ENCODE measurements at regions not wholly inside any gene's neighbourhood (a gene's known extent, or its start where the extent isn't known, plus 50 kb on each side); places are given as distances from the start of the nearest gene placed in this dataset.

- no peak for DNase-seq
- TF ChIP-seq EZH2phosphoT487 (IDR thresholded peaks at IDR 0.05; ENCODE audit: low read length), result no peak
- no peaks in the 10 kb centered on the region for H4K20me1 ChIP-seq (ENCODE audit: insufficient read depth, low read length)
These were observed 713.9 kb upstream of the MARCKS start for GRCh38 chr6:113143206-113143605.

DNA sequence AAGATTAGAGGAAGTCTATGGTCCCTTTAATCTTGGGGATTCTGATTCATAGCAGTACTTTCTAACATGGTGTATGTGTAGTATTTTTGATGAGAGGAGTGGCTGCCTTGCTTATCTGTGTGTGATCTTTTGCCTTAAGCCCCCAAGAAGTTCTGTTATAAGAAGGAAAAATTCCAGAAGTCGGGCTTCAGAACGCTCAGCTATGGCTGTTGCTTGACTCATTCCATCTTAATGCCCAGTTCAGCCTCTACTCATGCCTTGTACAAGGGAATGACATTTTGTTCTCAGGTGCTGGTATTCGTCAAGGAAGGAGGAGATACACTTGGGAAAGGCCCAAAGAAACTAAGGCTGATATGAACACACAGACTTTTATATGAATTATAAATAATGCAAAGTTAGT is 713.0 kb upstream of the MARCKS start:
- H3K79me2 ChIP-seq (ENCODE audit: low read length), result no peaks in the 10 kb centered on the region
- no peaks in the 10 kb centered on the region for H3K9me3 ChIP-seq (replicated peaks; ENCODE audit: insufficient read depth, low read length)
- no peaks in the 10 kb centered on the region for H3K9me2 ChIP-seq (replicated peaks; ENCODE audit: insufficient read depth, low read length)
- no peak overlapping the region for H2AFZ ChIP-seq (ENCODE audit: low read length)
- no peak for TF ChIP-seq EZH2 (optimal IDR thresholded peaks at IDR 0.05; ENCODE audit: low read depth, low read length)
- TF ChIP-seq EZH2phosphoT487 (IDR thresholded peaks at IDR 0.05; ENCODE audit: low read length), result no peak
- no peak overlapping the region for H3K4me2 ChIP-seq (ENCODE audit: low read depth, low read length)
- H3K27ac ChIP-seq (ENCODE audit: low read length), result no peak overlapping the region
- no peak for DNase-seq
- H3K27me3 ChIP-seq (replicated peaks; ENCODE audit: insufficient read depth, low read length), result no peaks in the 10 kb centered on the region
- no peak overlapping the region for H3K9ac ChIP-seq (ENCODE audit: low read length)
- H3K36me3 ChIP-seq (replicated peaks; ENCODE audit: insufficient read depth, low read length), result no peaks in the 10 kb centered on the region
- H4K20me1 ChIP-seq (ENCODE audit: insufficient read depth, low read length), result no peaks in the 10 kb centered on the region
- H3K4me1 ChIP-seq (ENCODE audit: low read length), result no peaks in the 10 kb centered on the region
- no peak overlapping the region for H3K4me3 ChIP-seq (ENCODE audit: low read length)
- no peaks in the 10 kb centered on the region for H3F3A ChIP-seq (ENCODE audit: insufficient read depth, low read length)

More at GRCh38 chr6:113143206-113143605, 713.9 kb upstream of the MARCKS start:
- Histone ChIP-seq H3K4me3 (ENCODE audit: low read length) (no peak overlapping the region), H2AFZ (ENCODE audit: low read length) (no peak overlapping the region), H3K9me3 (replicated peaks; ENCODE audit: insufficient read depth, low read length) (no peaks in the 10 kb centered on the region), H3K27ac (ENCODE audit: low read length) (no peak overlapping the region), H3F3A (ENCODE audit: insufficient read depth, low read length) (no peaks in the 10 kb centered on the region), H3K79me2 (ENCODE audit: low read length) (no peaks in the 10 kb centered on the region), H3K9ac (ENCODE audit: low read length) (no peak overlapping the region), H3K9me2 (replicated peaks; ENCODE audit: insufficient read depth, low read length) (no peaks in the 10 kb centered on the region), H3K4me2 (ENCODE audit: low read depth, low read length) (no peak overlapping the region), H3K27me3 (replicated peaks; ENCODE audit: insufficient read depth, low read length) (no peaks in the 10 kb centered on the region), H3K4me1 (ENCODE audit: low read length) (no peaks in the 10 kb centered on the region), H3K36me3 (replicated peaks; ENCODE audit: insufficient read depth, low read length) (no peaks in the 10 kb centered on the region)

GRCh38 chr6:113146878-113147277 is 710.3 kb upstream of the MARCKS start:
- Histone ChIP-seq H3K4me2 (ENCODE audit: low read depth, low read length) (no peak overlapping the region), H3K4me1 (ENCODE audit: low read length) (no peaks in the 10 kb centered on the region), H3K4me3 (ENCODE audit: low read length) (no peak overlapping the region), H3K79me2 (ENCODE audit: low read length) (no peaks in the 10 kb centered on the region), H3K27ac (ENCODE audit: low read length) (no peak overlapping the region), H3F3A (ENCODE audit: insufficient read depth, low read length) (no peaks in the 10 kb centered on the region), H3K27me3 (replicated peaks; ENCODE audit: insufficient read depth, low read length) (no peaks in the 10 kb centered on the region), H3K36me3 (replicated peaks; ENCODE audit: insufficient read depth, low read length) (no peaks in the 10 kb centered on the region), H4K20me1 (ENCODE audit: insufficient read depth, low read length) (no peaks in the 10 kb centered on the region), H3K9me2 (replicated peaks; ENCODE audit: insufficient read depth, low read length) (no peaks in the 10 kb centered on the region), H3K9ac (ENCODE audit: low read length) (no peak overlapping the region), H2AFZ (ENCODE audit: low read length) (no peak overlapping the region), H3K9me3 (replicated peaks; ENCODE audit: insufficient read depth, low read length) (no peaks in the 10 kb centered on the region)
- no peak for DNase-seq
- no peak for TF ChIP-seq CTCF (IDR thresholded peaks at IDR 0.05; ENCODE audit: low read length)
- TF ChIP-seq EZH2 (optimal IDR thresholded peaks at IDR 0.05; ENCODE audit: low read depth, low read length), result no peak
- TF ChIP-seq EZH2phosphoT487 (IDR thresholded peaks at IDR 0.05; ENCODE audit: low read length), result no peak

DNA sequence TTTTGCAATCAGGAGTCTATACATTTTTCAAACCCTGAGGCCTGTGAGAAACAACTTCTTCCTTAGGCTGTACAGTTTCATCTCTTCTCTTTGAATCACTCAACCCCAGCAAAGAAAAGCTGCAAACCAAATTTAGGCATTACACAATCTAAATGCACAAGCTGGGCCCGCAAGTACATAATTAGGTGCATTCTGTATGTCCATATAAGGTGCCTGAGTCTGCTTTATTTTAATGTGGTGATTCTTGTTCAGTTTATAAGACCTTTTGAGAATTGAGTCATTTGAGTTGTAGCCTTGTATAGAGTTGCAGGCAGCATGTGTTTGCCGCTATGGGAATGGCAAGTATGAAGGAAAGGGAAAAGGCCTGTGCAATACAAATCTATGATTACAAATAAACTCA is 709.6 kb upstream of the MARCKS start:
- no peak for DNase-seq
- Histone ChIP-seq H3K4me3 (ENCODE audit: low read length) (no peak overlapping the region), H3K27ac (ENCODE audit: low read length) (no peak overlapping the region), H3K9ac (ENCODE audit: low read length) (no peak overlapping the region), H3K4me1 (ENCODE audit: low read length) (no peaks in the 10 kb centered on the region), H3K9me2 (replicated peaks; ENCODE audit: insufficient read depth, low read length) (no peaks in the 10 kb centered on the region), H3K36me3 (replicated peaks; ENCODE audit: insufficient read depth, low read length) (no peaks in the 10 kb centered on the region), H3F3A (ENCODE audit: insufficient read depth, low read length) (no peaks in the 10 kb centered on the region), H3K27me3 (replicated peaks; ENCODE audit: insufficient read depth, low read length) (no peaks in the 10 kb centered on the region), H3K79me2 (ENCODE audit: low read length) (no peaks in the 10 kb centered on the region), H2AFZ (ENCODE audit: low read length) (no peak overlapping the region), H4K20me1 (ENCODE audit: insufficient read depth, low read length) (no peaks in the 10 kb centered on the region), H3K4me2 (ENCODE audit: low read depth, low read length) (no peak overlapping the region), H3K9me3 (replicated peaks; ENCODE audit: insufficient read depth, low read length) (no peaks in the 10 kb centered on the region)
- TF ChIP-seq EZH2 (optimal IDR thresholded peaks at IDR 0.05; ENCODE audit: low read depth, low read length), result no peak
- no peak for TF ChIP-seq CTCF (IDR thresholded peaks at IDR 0.05; ENCODE audit: low read length)
- no peak for TF ChIP-seq EZH2phosphoT487 (IDR thresholded peaks at IDR 0.05; ENCODE audit: low read length)

Measured in MM.1S (cell line).